SU-DHL-6 (cell line): ENCODE measurements at regions not wholly inside any gene's neighbourhood (a gene's known extent, or its start where the extent isn't known, plus 50 kb on each side); places are given as distances from the start of the nearest gene placed in this dataset.

Experiments
- EZH2phosphoT487 ChIP-seq: fragments of 200-600 bp; sonication (generic), shearing (Covaris generic); conservative IDR thresholded peaks from 2 replicates; pipeline ENCODE4 v1.6.1; 2018; ENCODE audit warnings: mild to moderate bottlenecking, antibody characterized with exemption, low read length, moderate library complexity, mixed read lengths
- TF ChIP-seq, protein P1 (sequence below): fragments of 200-600 bp; sonication (generic); IDR thresholded peaks from one replicate; pipeline ENCODE4 v1.5.1; 2017; ENCODE audit warnings: antibody characterized with exemption, mild to moderate bottlenecking, low read length, moderate library complexity; ENCODE audit not compliant: insufficient read depth, poor library complexity, severe bottlenecking

DNA sequence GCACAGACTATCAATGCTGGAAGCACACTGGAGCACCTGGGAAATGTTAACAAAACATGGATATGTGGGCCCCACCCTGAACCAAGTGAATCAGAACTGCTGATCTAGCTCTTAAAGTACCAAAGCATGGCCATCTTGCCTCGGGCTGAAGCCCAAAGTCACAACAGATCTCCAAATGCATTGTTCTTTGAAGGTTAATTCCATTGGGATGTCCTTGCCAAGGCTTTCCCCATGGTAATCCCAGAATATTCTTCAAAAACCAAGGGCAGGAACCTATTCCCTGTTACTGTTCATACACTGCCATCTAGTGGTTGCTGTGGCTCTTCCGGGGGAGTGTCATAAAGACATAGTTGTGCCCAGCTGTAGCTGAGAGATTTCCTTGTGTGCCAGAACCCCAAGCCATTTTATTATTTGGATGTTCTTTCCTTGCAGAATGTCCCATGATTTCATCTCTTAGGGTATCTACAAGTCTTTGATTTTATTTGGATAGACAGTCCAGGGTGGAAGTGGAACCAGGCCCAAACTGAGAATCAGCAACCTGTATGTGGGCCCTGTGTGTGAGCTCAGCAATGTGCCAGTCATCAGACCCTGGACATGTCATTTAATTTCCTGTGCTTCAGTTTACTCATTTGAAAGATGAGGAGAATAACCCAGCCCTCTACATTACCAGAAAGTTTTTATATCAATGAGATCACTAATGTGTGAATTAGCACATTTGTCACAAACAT, 290.0 kb downstream of the ACTL7B start:
- TF ChIP-seq, protein P1, sequence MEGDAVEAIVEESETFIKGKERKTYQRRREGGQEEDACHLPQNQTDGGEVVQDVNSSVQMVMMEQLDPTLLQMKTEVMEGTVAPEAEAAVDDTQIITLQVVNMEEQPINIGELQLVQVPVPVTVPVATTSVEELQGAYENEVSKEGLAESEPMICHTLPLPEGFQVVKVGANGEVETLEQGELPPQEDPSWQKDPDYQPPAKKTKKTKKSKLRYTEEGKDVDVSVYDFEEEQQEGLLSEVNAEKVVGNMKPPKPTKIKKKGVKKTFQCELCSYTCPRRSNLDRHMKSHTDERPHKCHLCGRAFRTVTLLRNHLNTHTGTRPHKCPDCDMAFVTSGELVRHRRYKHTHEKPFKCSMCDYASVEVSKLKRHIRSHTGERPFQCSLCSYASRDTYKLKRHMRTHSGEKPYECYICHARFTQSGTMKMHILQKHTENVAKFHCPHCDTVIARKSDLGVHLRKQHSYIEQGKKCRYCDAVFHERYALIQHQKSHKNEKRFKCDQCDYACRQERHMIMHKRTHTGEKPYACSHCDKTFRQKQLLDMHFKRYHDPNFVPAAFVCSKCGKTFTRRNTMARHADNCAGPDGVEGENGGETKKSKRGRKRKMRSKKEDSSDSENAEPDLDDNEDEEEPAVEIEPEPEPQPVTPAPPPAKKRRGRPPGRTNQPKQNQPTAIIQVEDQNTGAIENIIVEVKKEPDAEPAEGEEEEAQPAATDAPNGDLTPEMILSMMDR = peak; percentile 65
- TF ChIP-seq EZH2phosphoT487 = no peak
